ENCODE measurements at regions not wholly inside any gene's neighbourhood (a gene's known extent, or its start where the extent isn't known, plus 50 kb on each side); places are given as distances from the start of the nearest gene placed in this dataset.

DNA sequence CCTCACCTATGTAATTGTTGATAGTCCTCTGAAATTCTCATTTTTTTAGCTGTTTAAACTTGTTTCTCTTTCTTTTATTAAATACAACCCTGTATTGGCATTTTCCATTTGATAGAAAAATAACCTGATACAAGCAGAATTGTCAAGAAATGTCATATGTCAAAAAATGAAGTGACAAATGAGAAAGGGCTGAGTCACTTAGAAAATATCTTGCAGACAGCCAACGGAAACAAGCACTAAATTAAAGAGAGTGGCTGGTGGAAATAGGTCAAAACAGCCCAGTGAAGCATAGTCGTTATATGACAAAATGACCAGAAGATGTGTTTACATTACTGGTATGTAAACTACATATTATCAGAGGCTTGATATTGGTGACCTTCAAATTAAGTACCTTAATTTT lies 484.4 kb downstream of the PLA2G4A start:
- Histone ChIP-seq H3K27me3 (replicated peaks; ENCODE audit: control insufficient read depth, insufficient read depth, low read length) (no peaks in the 10 kb centered on the region), H3K36me3 (ENCODE audit: control insufficient read depth, insufficient read depth, low read length) (no peaks in the 10 kb centered on the region), H3K4me3 (replicated peaks; ENCODE audit: low read depth, low read length) (no peak overlapping the region)
- no peak for DNase-seq (ENCODE audit: extremely low read depth, insufficient read length)
- TF ChIP-seq, protein P1, sequence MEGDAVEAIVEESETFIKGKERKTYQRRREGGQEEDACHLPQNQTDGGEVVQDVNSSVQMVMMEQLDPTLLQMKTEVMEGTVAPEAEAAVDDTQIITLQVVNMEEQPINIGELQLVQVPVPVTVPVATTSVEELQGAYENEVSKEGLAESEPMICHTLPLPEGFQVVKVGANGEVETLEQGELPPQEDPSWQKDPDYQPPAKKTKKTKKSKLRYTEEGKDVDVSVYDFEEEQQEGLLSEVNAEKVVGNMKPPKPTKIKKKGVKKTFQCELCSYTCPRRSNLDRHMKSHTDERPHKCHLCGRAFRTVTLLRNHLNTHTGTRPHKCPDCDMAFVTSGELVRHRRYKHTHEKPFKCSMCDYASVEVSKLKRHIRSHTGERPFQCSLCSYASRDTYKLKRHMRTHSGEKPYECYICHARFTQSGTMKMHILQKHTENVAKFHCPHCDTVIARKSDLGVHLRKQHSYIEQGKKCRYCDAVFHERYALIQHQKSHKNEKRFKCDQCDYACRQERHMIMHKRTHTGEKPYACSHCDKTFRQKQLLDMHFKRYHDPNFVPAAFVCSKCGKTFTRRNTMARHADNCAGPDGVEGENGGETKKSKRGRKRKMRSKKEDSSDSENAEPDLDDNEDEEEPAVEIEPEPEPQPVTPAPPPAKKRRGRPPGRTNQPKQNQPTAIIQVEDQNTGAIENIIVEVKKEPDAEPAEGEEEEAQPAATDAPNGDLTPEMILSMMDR (IDR thresholded peaks at IDR 0.05; ENCODE audit: insufficient read depth, low read length, poor library complexity, severe bottlenecking) = no peak

DNA sequence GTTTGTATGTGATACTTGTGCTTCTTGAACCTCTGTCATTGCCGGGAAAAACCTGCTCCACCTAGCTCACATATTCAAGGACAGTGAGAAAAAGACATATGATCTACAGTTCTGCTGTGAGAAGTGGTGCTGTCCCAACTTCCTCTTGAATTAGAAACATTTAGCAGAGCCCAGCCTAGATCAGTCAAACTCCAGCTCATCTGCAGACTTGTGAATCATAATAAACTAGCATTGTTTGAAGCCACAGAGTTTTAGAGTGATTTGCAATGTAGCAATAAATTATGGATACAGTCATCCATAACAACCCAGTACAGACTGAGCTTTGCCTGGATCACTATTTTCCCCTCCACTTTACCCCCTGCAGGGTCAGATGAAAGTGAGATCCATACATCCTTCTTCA lies 497.8 kb downstream of the PLA2G4A start:
- TF ChIP-seq, protein P1 (IDR thresholded peaks at IDR 0.05; ENCODE audit: insufficient read depth, low read length, poor library complexity, severe bottlenecking) = no peak
- Histone ChIP-seq H3K4me3 (replicated peaks; ENCODE audit: low read depth, low read length) (no peak overlapping the region), H3K36me3 (ENCODE audit: control insufficient read depth, insufficient read depth, low read length) (no peaks in the 10 kb centered on the region), H3K27me3 (replicated peaks; ENCODE audit: control insufficient read depth, insufficient read depth, low read length) (no peaks in the 10 kb centered on the region)
- no peak for DNase-seq (ENCODE audit: extremely low read depth, insufficient read length)

DNA sequence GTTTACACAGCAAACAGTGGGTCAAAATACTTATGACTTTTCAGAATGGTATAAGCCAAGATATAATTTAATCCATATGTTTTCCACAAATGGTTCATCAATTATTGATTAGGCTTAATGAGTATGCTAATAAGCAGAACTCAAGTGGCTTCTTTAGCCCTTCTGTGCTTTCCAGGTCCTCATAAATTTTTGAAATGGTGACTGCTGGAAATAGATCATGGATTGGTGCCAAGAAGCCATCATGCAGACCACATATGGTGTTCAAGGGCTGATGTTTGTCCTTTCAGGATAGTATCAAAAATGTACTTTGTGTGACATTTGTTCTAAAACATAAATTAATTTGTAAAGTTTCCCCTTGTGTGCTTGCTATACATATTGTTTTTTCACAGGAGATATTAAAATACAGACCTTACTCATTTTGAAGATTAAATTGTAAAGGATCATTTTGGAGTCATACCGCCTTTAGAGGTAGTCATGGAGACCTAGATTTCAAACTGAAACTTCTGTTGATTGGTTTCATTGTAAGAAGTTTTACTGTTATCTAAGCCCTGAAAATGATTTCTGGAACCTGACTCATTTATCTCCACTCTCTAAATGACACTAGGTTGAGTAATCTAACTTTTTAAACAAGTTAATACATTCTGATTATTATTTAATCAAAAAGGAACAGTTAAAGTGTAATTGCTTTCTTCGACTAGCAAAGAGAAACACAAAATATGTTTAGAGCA lies 507.9 kb downstream of the PLA2G4A start:
- no peak for DNase-seq (ENCODE audit: extremely low read depth, insufficient read length)
- TF ChIP-seq, protein P1 (IDR thresholded peaks at IDR 0.05; ENCODE audit: insufficient read depth, low read length, poor library complexity, severe bottlenecking) = no peak
- no peak overlapping the region for H3K4me3 ChIP-seq (replicated peaks; ENCODE audit: low read depth, low read length)
- no peaks in the 10 kb centered on the region for H3K27me3 ChIP-seq (replicated peaks; ENCODE audit: control insufficient read depth, insufficient read depth, low read length)
- H3K36me3 ChIP-seq (ENCODE audit: control insufficient read depth, insufficient read depth, low read length) = no peaks in the 10 kb centered on the region

DNA sequence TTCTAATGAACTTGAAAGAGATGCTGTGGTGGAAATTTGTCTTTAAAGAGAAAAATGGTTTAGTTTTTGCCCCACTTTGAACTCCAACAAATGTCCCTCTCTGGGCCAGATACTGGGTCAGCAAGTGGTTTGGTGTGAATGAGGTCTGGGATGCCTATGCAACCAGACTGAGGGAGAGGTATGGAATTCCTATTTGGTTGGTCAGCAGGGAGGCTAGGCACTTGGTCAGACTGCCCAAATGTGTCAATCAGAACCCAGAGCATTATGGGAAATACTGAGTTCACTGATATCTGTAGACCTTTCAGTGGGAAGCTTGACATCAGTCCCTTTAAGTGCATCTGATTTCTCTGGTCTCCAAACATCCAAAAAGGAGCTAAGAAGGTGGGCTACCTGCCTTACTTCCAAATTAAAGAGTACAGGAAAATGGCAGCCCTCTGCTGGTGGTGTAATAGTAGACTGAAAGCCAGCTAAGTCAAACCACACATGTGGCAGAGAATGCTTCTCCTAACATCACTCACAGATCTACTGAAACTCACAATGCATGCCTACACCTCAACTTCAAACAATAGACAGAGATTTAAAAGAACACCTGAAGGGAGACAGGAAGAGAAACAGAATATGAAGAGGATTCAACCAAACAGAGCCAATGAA lies 510.1 kb downstream of the PLA2G4A start:
- no peak overlapping the region for H3K4me3 ChIP-seq (replicated peaks; ENCODE audit: low read depth, low read length)
- no peaks in the 10 kb centered on the region for H3K27me3 ChIP-seq (replicated peaks; ENCODE audit: control insufficient read depth, insufficient read depth, low read length)
- H3K36me3 ChIP-seq (ENCODE audit: control insufficient read depth, insufficient read depth, low read length) = no peaks in the 10 kb centered on the region
- TF ChIP-seq, protein P1 (IDR thresholded peaks at IDR 0.05; ENCODE audit: insufficient read depth, low read length, poor library complexity, severe bottlenecking) = no peak
- no peak for DNase-seq (ENCODE audit: extremely low read depth, insufficient read length)

DNA sequence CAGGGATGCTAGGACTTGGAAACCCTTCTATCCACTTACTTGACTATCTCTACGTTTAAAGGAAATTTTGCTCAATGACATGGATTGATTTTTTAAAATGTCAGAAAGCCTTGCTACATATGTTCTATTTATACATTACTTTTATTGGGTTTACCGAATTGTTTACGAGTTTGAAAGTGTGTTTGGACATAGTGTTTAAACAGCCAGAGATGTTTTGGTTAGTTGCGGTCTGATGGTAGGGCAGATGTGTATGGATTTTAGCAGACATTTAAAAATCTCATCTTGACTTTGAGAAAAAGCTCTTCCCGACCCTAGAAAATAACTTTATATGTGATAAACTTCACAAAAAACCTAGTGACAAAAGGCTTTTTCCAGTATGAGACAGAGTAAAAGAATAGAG lies 513.7 kb downstream of the PLA2G4A start:
- Histone ChIP-seq H3K27me3 (replicated peaks; ENCODE audit: control insufficient read depth, insufficient read depth, low read length) (no peaks in the 10 kb centered on the region), H3K4me3 (replicated peaks; ENCODE audit: low read depth, low read length) (no peak overlapping the region), H3K36me3 (ENCODE audit: control insufficient read depth, insufficient read depth, low read length) (no peaks in the 10 kb centered on the region)
- no peak for DNase-seq (ENCODE audit: extremely low read depth, insufficient read length)
- TF ChIP-seq, protein P1 (IDR thresholded peaks at IDR 0.05; ENCODE audit: insufficient read depth, low read length, poor library complexity, severe bottlenecking) = no peak

Data from GM06990 (cell line).